ENCODE measurements at regions not wholly inside any gene's neighbourhood (a gene's known extent, or its start where the extent isn't known, plus 50 kb on each side); places are given as distances from the start of the nearest gene placed in this dataset.

- no peak for DNase-seq (ENCODE audit: low spot score)
- no peak for TF ChIP-seq CTCF (IDR thresholded peaks at IDR 0.05; ENCODE audit: extremely low read depth, missing control alignments)
Measured at GRCh38 chr3:176933704-176934103, 263.6 kb downstream of the TBL1XR1 start.

GRCh38 chr3:176932433-176932832 lies 264.8 kb downstream of the TBL1XR1 start:
- DNase-seq (ENCODE audit: low spot score): no peak
- TF ChIP-seq CTCF (IDR thresholded peaks at IDR 0.05; ENCODE audit: extremely low read depth, missing control alignments): no peak

- no peak for TF ChIP-seq CTCF (IDR thresholded peaks at IDR 0.05; ENCODE audit: extremely low read depth, missing control alignments)
- DNase-seq (ENCODE audit: low spot score): no peak
Measured at GRCh38 chr3:176931991-176932390, 265.3 kb downstream of the TBL1XR1 start.

- DNase-seq (ENCODE audit: low spot score): no peak
- TF ChIP-seq CTCF (IDR thresholded peaks at IDR 0.05; ENCODE audit: extremely low read depth, missing control alignments): no peak
Measured at GRCh38 chr3:176930942-176931341, 266.3 kb downstream of the TBL1XR1 start.

GRCh38 chr3:176928582-176928931 lies 268.7 kb downstream of the TBL1XR1 start:
- DNase-seq (ENCODE audit: low spot score): no peak
- TF ChIP-seq CTCF (IDR thresholded peaks at IDR 0.05; ENCODE audit: extremely low read depth, missing control alignments): no peak

- DNase-seq (ENCODE audit: low spot score): no peak
- no peak for TF ChIP-seq CTCF (IDR thresholded peaks at IDR 0.05; ENCODE audit: extremely low read depth, missing control alignments)
Measured at GRCh38 chr3:176927706-176928581, 269.3 kb downstream of the TBL1XR1 start.

- DNase-seq (ENCODE audit: low spot score): no peak
- no peak for TF ChIP-seq CTCF (IDR thresholded peaks at IDR 0.05; ENCODE audit: extremely low read depth, missing control alignments)
Measured at GRCh38 chr3:176927280-176927679, 270.0 kb downstream of the TBL1XR1 start.
